Choroid plexus epithelial cell (primary cell): ENCODE measurements at regions not wholly inside any gene's neighbourhood (a gene's known extent, or its start where the extent isn't known, plus 50 kb on each side); places are given as distances from the start of the nearest gene placed in this dataset.

Experiments
- DNase-seq: peaks from one replicate; pipeline ENCODE4 v3.0.0-alpha.2; 2010; ENCODE audit warnings: low read depth
- H3K4me3 ChIP-seq: 2 replicates; pipeline ENCODE4 v1.5.1; 2011; ENCODE audit warnings: low read depth, mild to moderate bottlenecking, control low read depth, low read length, moderate library complexity
- TF ChIP-seq, protein P1 (sequence below): conservative IDR thresholded peaks from 2 replicates; pipeline ENCODE4 v1.5.1; 2011; ENCODE audit warnings: low read depth, mild to moderate bottlenecking, control low read depth, inconsistent platforms, low read length, moderate library complexity

DNA sequence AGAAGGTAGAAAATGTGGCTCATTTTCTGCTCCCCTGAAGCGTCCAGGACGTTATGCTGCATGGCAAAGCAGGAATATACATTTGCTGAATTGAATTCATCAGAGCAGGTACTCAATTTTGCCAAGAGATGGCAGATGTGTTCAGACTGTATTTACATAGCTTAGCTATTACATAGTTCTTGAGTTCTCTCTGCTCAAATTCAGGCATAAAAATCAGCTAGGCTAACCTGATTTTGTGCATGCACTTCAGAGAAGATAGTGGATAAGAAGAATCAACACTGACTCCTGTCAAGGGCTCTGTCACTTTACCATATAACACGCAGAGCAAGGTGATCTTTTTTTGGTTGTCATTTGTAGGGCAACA is 209.2 kb upstream of the FAM3C start:
- TF ChIP-seq, protein P1, sequence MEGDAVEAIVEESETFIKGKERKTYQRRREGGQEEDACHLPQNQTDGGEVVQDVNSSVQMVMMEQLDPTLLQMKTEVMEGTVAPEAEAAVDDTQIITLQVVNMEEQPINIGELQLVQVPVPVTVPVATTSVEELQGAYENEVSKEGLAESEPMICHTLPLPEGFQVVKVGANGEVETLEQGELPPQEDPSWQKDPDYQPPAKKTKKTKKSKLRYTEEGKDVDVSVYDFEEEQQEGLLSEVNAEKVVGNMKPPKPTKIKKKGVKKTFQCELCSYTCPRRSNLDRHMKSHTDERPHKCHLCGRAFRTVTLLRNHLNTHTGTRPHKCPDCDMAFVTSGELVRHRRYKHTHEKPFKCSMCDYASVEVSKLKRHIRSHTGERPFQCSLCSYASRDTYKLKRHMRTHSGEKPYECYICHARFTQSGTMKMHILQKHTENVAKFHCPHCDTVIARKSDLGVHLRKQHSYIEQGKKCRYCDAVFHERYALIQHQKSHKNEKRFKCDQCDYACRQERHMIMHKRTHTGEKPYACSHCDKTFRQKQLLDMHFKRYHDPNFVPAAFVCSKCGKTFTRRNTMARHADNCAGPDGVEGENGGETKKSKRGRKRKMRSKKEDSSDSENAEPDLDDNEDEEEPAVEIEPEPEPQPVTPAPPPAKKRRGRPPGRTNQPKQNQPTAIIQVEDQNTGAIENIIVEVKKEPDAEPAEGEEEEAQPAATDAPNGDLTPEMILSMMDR, result peak; percentile 52
- peak; percentile 63 for DNase-seq
- H3K4me3 ChIP-seq, result no peak overlapping the region

DNA sequence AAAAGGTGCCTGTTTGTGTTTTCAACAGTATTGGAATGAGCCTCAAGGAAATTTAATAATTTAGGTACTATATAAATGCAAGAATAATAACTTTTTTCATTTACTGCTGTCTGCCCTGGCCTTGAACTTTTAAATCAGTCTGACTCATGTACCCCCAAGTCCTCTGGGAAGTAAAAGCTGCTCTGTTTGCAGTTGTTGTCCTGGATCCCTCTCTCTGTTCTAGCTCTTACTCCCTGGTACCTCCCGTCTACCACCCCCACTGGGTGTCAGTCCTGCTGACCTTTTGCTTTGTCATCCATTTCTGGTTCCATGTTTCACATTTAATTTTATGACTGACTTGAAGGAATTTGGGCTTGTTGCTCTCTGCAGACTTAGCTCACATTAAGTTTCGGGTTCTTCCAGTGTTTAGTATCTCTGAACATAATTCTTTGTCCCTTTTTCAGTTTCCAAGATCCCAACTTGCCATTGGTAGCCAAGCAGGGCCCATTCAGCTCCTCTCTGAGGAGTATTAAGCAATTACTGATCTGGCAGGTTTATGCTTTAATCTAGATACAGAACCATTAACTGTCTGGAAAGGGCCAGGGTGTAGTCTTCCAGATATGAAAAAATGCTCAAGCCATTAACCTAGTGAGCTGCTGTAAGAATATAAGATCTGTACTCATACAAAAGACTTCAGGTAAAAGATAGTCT is 208.7 kb upstream of the FAM3C start:
- no peak overlapping the region for H3K4me3 ChIP-seq
- TF ChIP-seq, protein P1, result no peak
- peak; percentile 68 for DNase-seq

DNA sequence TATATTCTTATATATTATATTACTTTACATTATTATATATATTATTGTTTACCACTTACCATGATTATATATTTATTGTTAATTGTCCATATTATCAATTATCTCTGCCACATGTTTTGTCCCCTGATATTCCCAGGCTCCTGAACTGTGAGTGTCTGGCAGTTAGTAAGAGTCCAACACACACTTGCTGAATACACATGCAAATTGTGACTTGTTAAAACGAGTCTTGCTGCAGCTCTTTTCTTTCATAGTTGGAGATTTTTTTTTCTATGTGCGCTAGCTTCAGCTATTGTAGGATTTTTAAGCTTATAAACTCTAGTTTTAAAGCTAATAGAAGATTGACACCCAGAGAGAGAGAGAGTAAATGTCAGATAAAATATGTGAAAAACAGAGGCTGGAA is 207.8 kb upstream of the FAM3C start:
- no peak for DNase-seq
- TF ChIP-seq, protein P1, result no peak
- no peak overlapping the region for H3K4me3 ChIP-seq

DNA sequence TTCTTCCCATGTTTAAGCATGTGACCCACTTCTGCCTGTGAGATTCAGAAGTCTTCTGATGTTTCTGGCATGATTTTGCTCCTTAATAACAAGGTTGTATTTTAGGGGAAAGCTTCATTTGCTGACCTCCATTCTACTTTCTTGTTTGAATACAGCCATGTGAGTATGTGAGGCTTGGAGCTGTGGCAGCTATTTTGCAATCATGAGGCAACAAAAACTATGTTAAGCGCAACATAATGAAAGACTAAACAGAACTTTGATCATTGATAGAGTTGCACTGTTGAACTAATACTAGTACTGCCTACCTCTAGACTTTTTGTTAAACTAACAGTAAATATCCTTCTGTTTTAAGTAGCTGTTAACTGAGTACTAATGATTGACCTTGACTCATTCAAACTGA is 203.8 kb upstream of the FAM3C start:
- TF ChIP-seq, protein P1, result no peak
- no peak for DNase-seq
- no peak overlapping the region for H3K4me3 ChIP-seq

DNA sequence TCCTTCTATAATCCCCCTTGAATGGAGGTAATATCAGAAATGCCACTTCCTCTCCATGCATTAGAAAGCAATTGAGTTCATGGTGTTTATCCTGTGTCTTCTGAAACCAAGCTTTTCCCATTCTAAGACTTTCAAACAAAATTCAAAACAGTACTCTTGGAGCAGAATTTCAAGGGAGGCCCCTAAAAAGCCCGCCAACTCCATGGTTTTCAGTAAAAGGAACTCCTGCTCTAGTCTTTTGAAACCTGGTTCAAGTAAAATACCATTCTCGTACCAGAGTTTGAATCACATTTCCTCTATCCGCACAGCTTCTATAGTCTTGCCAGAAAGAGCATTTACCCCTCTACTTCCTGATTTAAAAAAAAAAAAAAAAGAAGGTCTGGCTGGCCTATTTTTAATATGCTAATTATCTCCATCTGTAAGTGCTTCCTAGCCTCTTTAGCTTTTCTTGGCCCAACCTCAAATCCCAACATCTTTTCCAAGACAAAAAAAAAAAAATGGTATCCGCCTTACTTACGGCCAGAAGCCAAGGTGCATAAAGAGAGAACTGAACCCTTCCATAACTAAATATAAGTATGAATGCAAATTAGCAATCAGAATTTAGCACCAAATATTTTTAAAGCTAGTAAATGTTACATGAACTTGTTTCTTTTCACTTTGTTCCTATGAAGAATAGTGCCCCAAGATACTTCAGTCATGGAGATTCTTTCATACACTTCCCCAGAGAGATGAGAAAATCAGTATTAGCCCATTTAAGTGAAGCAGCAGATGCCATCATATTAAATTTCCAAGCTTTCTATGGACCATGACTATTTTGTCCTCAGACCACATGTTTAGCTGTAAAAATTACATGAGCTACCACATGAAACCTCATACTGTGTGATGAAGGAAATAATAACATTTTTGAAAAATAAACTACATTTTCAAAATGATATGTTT is 199.9 kb upstream of the FAM3C start:
- TF ChIP-seq, protein P1, result no peak
- no peak for DNase-seq
- no peak overlapping the region for H3K4me3 ChIP-seq

DNA sequence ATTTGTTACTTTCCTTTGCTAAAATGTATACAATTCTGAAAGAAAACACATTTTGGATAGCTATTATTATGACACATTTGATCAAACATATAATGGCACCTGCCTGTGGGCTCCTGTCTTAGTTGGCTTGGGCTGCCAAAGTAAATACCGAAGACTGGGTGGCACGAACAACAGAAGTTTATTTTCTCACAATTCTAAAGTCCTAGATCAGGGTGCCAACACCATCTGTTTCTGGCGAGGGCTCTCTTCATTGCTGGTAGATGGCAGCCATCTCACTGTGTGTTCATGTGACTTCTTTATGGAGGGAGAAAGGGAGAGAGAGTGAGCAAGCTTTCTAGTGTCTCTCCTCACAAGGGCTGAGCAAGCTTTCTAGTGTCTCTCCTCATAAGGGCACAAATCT is 195.8 kb upstream of the FAM3C start:
- H3K4me3 ChIP-seq, result no peak overlapping the region
- TF ChIP-seq, protein P1, result no peak
- no peak for DNase-seq
